ENCODE measurements at regions not wholly inside any gene's neighbourhood (a gene's known extent, or its start where the extent isn't known, plus 50 kb on each side); places are given as distances from the start of the nearest gene placed in this dataset.

- ATAC-seq: no peak
- TF ChIP-seq ZC3H10 (CRISPR knock-in tag; IDR thresholded peaks at IDR 0.05): no peak
- TF ChIP-seq POU6F1 (CRISPR knock-in tag; IDR thresholded peaks at IDR 0.05; ENCODE audit: borderline replicate concordance, low read depth): no peak
- TF ChIP-seq RARB (CRISPR knock-in tag; IDR thresholded peaks at IDR 0.05): no peak
- TF ChIP-seq PATZ1 (CRISPR knock-in tag; IDR thresholded peaks at IDR 0.05; ENCODE audit: borderline replicate concordance): no peak
- TF ChIP-seq ZNF565 (CRISPR knock-in tag; conservative IDR thresholded peaks at IDR 0.05; ENCODE audit: low read depth): no peak
- TF ChIP-seq CSRNP3 (CRISPR knock-in tag; IDR thresholded peaks at IDR 0.05): no peak
- no peak for TF ChIP-seq ESRRG (CRISPR knock-in tag; IDR thresholded peaks at IDR 0.05)
- no peak for TF ChIP-seq TOX (CRISPR knock-in tag; IDR thresholded peaks at IDR 0.05; ENCODE audit: borderline replicate concordance)
- no peak for TF ChIP-seq ARNTL (CRISPR knock-in tag; IDR thresholded peaks at IDR 0.05; ENCODE audit: borderline replicate concordance, low read depth)
Measured at GRCh38 chr13:60642552-60642951, 245.5 kb downstream of the TDRD3 start.

GRCh38 chr13:60629158-60629557, 232.1 kb downstream of the TDRD3 start:
- no peak for TF ChIP-seq ESRRG (CRISPR knock-in tag; IDR thresholded peaks at IDR 0.05)
- TF ChIP-seq TSHZ2 (CRISPR knock-in tag; IDR thresholded peaks at IDR 0.05): no peak
- no peak for TF ChIP-seq OSR1 (CRISPR knock-in tag; IDR thresholded peaks at IDR 0.05)
- no peak for TF ChIP-seq ZFP3 (CRISPR knock-in tag; IDR thresholded peaks at IDR 0.05)
- no peak for TF ChIP-seq TCF4 (CRISPR knock-in tag; IDR thresholded peaks at IDR 0.05; ENCODE audit: borderline replicate concordance)
- TF ChIP-seq CSDC2 (CRISPR knock-in tag; IDR thresholded peaks at IDR 0.05): no peak
- TF ChIP-seq ZC3H10 (CRISPR knock-in tag; IDR thresholded peaks at IDR 0.05): no peak
- no peak for TF ChIP-seq ISL1 (CRISPR knock-in tag; IDR thresholded peaks at IDR 0.05)
- TF ChIP-seq CREB5 (CRISPR knock-in tag; IDR thresholded peaks at IDR 0.05; ENCODE audit: low read depth): no peak
- no peak for TF ChIP-seq PPARA (CRISPR knock-in tag; IDR thresholded peaks at IDR 0.05; ENCODE audit: borderline replicate concordance)
- no peak for TF ChIP-seq CSRNP3 (CRISPR knock-in tag; IDR thresholded peaks at IDR 0.05)
- TF ChIP-seq ZFP30 (CRISPR knock-in tag; IDR thresholded peaks at IDR 0.05): no peak
- TF ChIP-seq ZNF70 (CRISPR knock-in tag; IDR thresholded peaks at IDR 0.05): no peak
- TF ChIP-seq RARB (CRISPR knock-in tag; IDR thresholded peaks at IDR 0.05): no peak
- TF ChIP-seq SNAI2 (CRISPR knock-in tag; IDR thresholded peaks at IDR 0.05): no peak
- no peak for TF ChIP-seq PATZ1 (CRISPR knock-in tag; IDR thresholded peaks at IDR 0.05; ENCODE audit: borderline replicate concordance)
- TF ChIP-seq ZNF565 (CRISPR knock-in tag; conservative IDR thresholded peaks at IDR 0.05; ENCODE audit: low read depth): no peak
- TF ChIP-seq POU6F1 (CRISPR knock-in tag; IDR thresholded peaks at IDR 0.05; ENCODE audit: borderline replicate concordance, low read depth): no peak
- ATAC-seq: no peak

Measured in SK-N-SH treated with all-trans-retinoic acid at 6 μM for 48 hours (cell line).